H9 (cell line): ENCODE measurements at regions not wholly inside any gene's neighbourhood (a gene's known extent, or its start where the extent isn't known, plus 50 kb on each side); places are given as distances from the start of the nearest gene placed in this dataset.

ENCODE experiments used
- DNase-seq: peaks from one replicate; pipeline ENCODE4 v3.0.0-alpha.2; 2017
- H2AFZ ChIP-seq: one replicate; pipeline ENCODE4 v1.6.1; 2013; ENCODE audit warnings: mild to moderate bottlenecking, low read length, control low read depth, moderate library complexity
- H2AK5ac ChIP-seq: 2 replicates; pipeline ENCODE4 v1.6.1; 2013; ENCODE audit warnings: low read length, control low read depth, mixed read lengths; ENCODE audit not compliant: insufficient read length
- H2BK120ac ChIP-seq: one replicate; pipeline ENCODE4 v1.6.1; 2013; ENCODE audit warnings: low read depth, mild to moderate bottlenecking, low read length, control low read depth, inconsistent platforms; ENCODE audit not compliant: poor library complexity, severe bottlenecking
- H2BK12ac ChIP-seq: 2 replicates; pipeline ENCODE4 v1.6.1; 2013; ENCODE audit warnings: low read length, control low read depth, mixed read lengths, low read depth; ENCODE audit not compliant: insufficient read length
- H2BK15ac ChIP-seq: 2 replicates; pipeline ENCODE4 v1.6.1; 2013; ENCODE audit warnings: low read depth, low read length, control low read depth
- H2BK20ac ChIP-seq: one replicate; pipeline ENCODE4 v1.6.1; 2013; ENCODE audit warnings: low read depth, mild to moderate bottlenecking, low read length, control low read depth, inconsistent platforms; ENCODE audit not compliant: poor library complexity, severe bottlenecking
- H2BK5ac ChIP-seq: 2 replicates; pipeline ENCODE4 v1.6.1; 2013; ENCODE audit warnings: low read length, control low read depth, mixed read lengths; ENCODE audit not compliant: insufficient read length
- H3K14ac ChIP-seq: 2 replicates; pipeline ENCODE4 v1.6.1; 2013; ENCODE audit warnings: low read length, control low read depth; ENCODE audit not compliant: insufficient read depth
- H3K18ac ChIP-seq: 2 replicates; pipeline ENCODE4 v1.6.1; 2013; ENCODE audit warnings: low read depth, mild to moderate bottlenecking, mixed read lengths, low read length, control low read depth; ENCODE audit not compliant: insufficient read length
- H3K23ac ChIP-seq: 2 replicates; pipeline ENCODE4 v1.6.1; 2013; ENCODE audit warnings: low read length, control low read depth, mixed read lengths, low read depth; ENCODE audit not compliant: insufficient read length
- H3K23me2 ChIP-seq: 2 replicates; pipeline ENCODE4 v1.6.1; 2013; ENCODE audit warnings: low read depth, mild to moderate bottlenecking, mixed read lengths, low read length, control low read depth; ENCODE audit not compliant: insufficient read length, poor library complexity, severe bottlenecking
- H3K27ac ChIP-seq: 2 replicates; pipeline ENCODE4 v1.5.1; 2013; ENCODE audit warnings: low read length, control low read depth, mixed read lengths, low read depth; ENCODE audit not compliant: insufficient read length
- H3K27me3 ChIP-seq: 2 replicates; pipeline ENCODE4 v1.6.1; 2013; ENCODE audit warnings: low read length, control low read depth, inconsistent platforms; ENCODE audit not compliant: insufficient read depth
- H3K4ac ChIP-seq: 2 replicates; pipeline ENCODE4 v1.6.1; 2013; ENCODE audit warnings: low read depth, mild to moderate bottlenecking, control low read depth, inconsistent platforms, low read length, moderate library complexity
- H3K4me1 ChIP-seq: 2 replicates; pipeline ENCODE4 v1.6.1; 2013; ENCODE audit warnings: low read length, control low read depth, inconsistent platforms; ENCODE audit not compliant: insufficient read depth
- H3K4me2 ChIP-seq: 2 replicates; pipeline ENCODE4 v1.6.1; 2013; ENCODE audit warnings: low read length, control low read depth, mixed read lengths; ENCODE audit not compliant: insufficient read length, insufficient read depth
- H3K56ac ChIP-seq: 2 replicates; pipeline ENCODE4 v1.6.1; 2013; ENCODE audit warnings: low read depth, mild to moderate bottlenecking, mixed read lengths, low read length, control low read depth; ENCODE audit not compliant: insufficient read length
- H3K79me1 ChIP-seq: 2 replicates; pipeline ENCODE4 v1.6.1; 2013; ENCODE audit warnings: low read depth, mild to moderate bottlenecking, moderate library complexity, low read length, control low read depth, inconsistent platforms; ENCODE audit not compliant: insufficient read depth, poor library complexity, severe bottlenecking
- H3K79me2 ChIP-seq: 2 replicates; pipeline ENCODE4 v1.6.1; 2013; ENCODE audit warnings: low read length, control low read depth, inconsistent platforms; ENCODE audit not compliant: insufficient read depth
- H3K9ac ChIP-seq: 2 replicates; pipeline ENCODE4 v1.6.1; 2013; ENCODE audit warnings: low read length, control low read depth, mixed read lengths; ENCODE audit not compliant: insufficient read length; ENCODE audit errors: extremely low read depth
- H3K9me3 ChIP-seq: one replicate; pipeline ENCODE4 v1.6.1; 2013; ENCODE audit warnings: low read depth, low read length, inconsistent platforms; ENCODE audit not compliant: control insufficient read depth
- H3T11ph ChIP-seq: one replicate; pipeline ENCODE4 v1.6.1; 2013; ENCODE audit warnings: mild to moderate bottlenecking, low read length, control low read depth, inconsistent platforms
- H4K20me1 ChIP-seq: one replicate; pipeline ENCODE4 v1.6.1; 2013; ENCODE audit not compliant: control insufficient read depth, insufficient read length, insufficient read depth
- H4K5ac ChIP-seq: 2 replicates; pipeline ENCODE4 v1.6.1; 2013; ENCODE audit warnings: low read depth, mild to moderate bottlenecking, mixed read lengths, low read length, control low read depth; ENCODE audit not compliant: insufficient read length
- H4K8ac ChIP-seq: replicated peaks from 2 replicates; pipeline ENCODE4 v1.6.1; 2013; ENCODE audit warnings: low read length, control low read depth, mixed read lengths, low read depth; ENCODE audit not compliant: insufficient read length
- H4K91ac ChIP-seq: 2 replicates; pipeline ENCODE4 v1.6.1; 2013; ENCODE audit warnings: low read depth, mild to moderate bottlenecking, moderate library complexity, mixed read lengths, low read length, control low read depth; ENCODE audit not compliant: insufficient read length
- H3K27ac Mint-ChIP-seq, 3 experiments: 2 replicates in 2 of 3; 3 replicates in 1 of 3; pipeline ENCODE4 v1.8.0; 2020 to 2021; ENCODE audit warnings: mixed read lengths in 3 of 3, mild to moderate bottlenecking in 1 of 3, moderate library complexity in 1 of 3
- H3K27me3 Mint-ChIP-seq: 2 replicates; pipeline ENCODE4 v1.8.0; 2021; ENCODE audit warnings: low read depth, mild to moderate bottlenecking, moderate library complexity, mixed read lengths
- H3K36me3 Mint-ChIP-seq, 3 experiments: 2 replicates in 2 of 3; 3 replicates in 1 of 3; pipeline ENCODE4 v1.8.0; 2020 to 2021; ENCODE audit warnings: low read depth in 3 of 3, mixed read lengths in 3 of 3; ENCODE audit not compliant: insufficient read depth in 1 of 3
- H3K4me1 Mint-ChIP-seq, 2 experiments: 2 replicates each; pipeline ENCODE4 v1.8.0; 2020; ENCODE audit warnings: mixed read lengths in 2 of 2
- H3K4me3 Mint-ChIP-seq, 2 experiments: 2 replicates in 1 of 2; 3 replicates in 1 of 2; pipeline ENCODE4 v1.8.0; 2020 to 2021; ENCODE audit warnings: mild to moderate bottlenecking in 2 of 2, mixed read lengths in 2 of 2, moderate library complexity in 1 of 2
- H3K9me3 Mint-ChIP-seq, 2 experiments: 2 replicates in 1 of 2; 3 replicates in 1 of 2; pipeline ENCODE4 v1.8.0; 2020; ENCODE audit warnings: mild to moderate bottlenecking in 2 of 2, mixed read lengths in 2 of 2, moderate library complexity in 1 of 2
- WGBS: extraction: QIAGEN DNeasy Blood & Tissue Kit; methylation state at CpG from one replicate; pipeline ENCODE4 v1.1.7; 2013; ENCODE audit warnings: missing lambda C conversion rate, low lambda C conversion rate, mixed read lengths; ENCODE audit not compliant: insufficient read length; ENCODE audit errors: extremely low coverage; 5-methylcytosine and 5-hydroxymethylcytosine counted together
- TF ChIP-seq, protein P1 (sequence below): fragments of 200-600 bp; sonication (generic); conservative IDR thresholded peaks from 3 replicates; pipeline ENCODE4 v1.8.0; 2021; ENCODE audit warnings: antibody characterized with exemption, mild to moderate bottlenecking

DNA sequence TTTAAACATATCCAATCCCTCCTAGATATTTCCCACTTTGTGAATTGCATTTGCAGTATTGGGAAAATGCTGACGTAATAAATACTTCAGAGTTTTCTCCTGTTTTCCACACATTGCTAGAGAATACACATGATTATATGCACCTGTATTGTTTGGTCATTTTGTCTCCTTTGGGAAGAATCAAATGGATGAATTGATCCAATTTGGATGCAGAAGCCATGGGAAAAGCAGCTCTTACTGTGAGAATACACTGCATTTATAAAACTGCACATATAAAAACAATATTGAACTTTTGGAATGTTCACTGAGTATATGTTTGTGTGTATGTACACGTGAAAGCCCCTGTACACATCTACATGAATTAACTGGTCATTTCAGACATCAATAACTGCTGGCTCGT is 306.6 kb upstream of the LYPLAL1 start:
- no peaks in the 10 kb centered on the region for H3K27me3 ChIP-seq
- no peak overlapping the region for H2AFZ ChIP-seq
- H3K4me1 Mint-ChIP-seq = no peaks in the 10 kb centered on the region

More for the DNA sequence above, 306.6 kb upstream of the LYPLAL1 start:
- Histone ChIP-seq H3K4me1 (no peaks in the 10 kb centered on the region), H3K23me2 (no peaks in the 10 kb centered on the region), H4K20me1 (no peaks in the 10 kb centered on the region), H2BK20ac (no peak overlapping the region), H3K27ac (no peak overlapping the region), H2BK12ac (no peak overlapping the region), H3T11ph (no peak overlapping the region), H2BK5ac (no peak overlapping the region), H3K23ac (no peak overlapping the region), H3K79me2 (no peaks in the 10 kb centered on the region), H4K8ac (no peak overlapping the region), H3K4ac (no peak overlapping the region), H4K5ac (no peak overlapping the region), H2AK5ac (no peak overlapping the region), H2BK120ac (no peak overlapping the region), H4K91ac (no peak overlapping the region), H3K4me2 (no peak overlapping the region), H3K9me3 (no peaks in the 10 kb centered on the region), H3K9ac (no peak overlapping the region), H2BK15ac (no peak overlapping the region), H3K18ac (no peak overlapping the region), H3K56ac (no peak overlapping the region), H3K79me1 (no peaks in the 10 kb centered on the region), H3K14ac (no peak overlapping the region)
- no peak overlapping the region for H3K4me3 Mint-ChIP-seq
- no peak for DNase-seq
- no peaks in the 10 kb centered on the region for H3K27me3 Mint-ChIP-seq
- H3K27ac Mint-ChIP-seq = no peak overlapping the region
- no CpG with 5 or more reads among the region's 3 CpGs for WGBS
- H3K9me3 Mint-ChIP-seq = no peaks in the 10 kb centered on the region
- H3K36me3 Mint-ChIP-seq = no peaks in the 10 kb centered on the region
- TF ChIP-seq, protein P1, sequence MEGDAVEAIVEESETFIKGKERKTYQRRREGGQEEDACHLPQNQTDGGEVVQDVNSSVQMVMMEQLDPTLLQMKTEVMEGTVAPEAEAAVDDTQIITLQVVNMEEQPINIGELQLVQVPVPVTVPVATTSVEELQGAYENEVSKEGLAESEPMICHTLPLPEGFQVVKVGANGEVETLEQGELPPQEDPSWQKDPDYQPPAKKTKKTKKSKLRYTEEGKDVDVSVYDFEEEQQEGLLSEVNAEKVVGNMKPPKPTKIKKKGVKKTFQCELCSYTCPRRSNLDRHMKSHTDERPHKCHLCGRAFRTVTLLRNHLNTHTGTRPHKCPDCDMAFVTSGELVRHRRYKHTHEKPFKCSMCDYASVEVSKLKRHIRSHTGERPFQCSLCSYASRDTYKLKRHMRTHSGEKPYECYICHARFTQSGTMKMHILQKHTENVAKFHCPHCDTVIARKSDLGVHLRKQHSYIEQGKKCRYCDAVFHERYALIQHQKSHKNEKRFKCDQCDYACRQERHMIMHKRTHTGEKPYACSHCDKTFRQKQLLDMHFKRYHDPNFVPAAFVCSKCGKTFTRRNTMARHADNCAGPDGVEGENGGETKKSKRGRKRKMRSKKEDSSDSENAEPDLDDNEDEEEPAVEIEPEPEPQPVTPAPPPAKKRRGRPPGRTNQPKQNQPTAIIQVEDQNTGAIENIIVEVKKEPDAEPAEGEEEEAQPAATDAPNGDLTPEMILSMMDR = no peak
